Medulla oblongata (tissue), 1 donor: ENCODE measurements at regions not wholly inside any gene's neighbourhood (a gene's known extent, or its start where the extent isn't known, plus 50 kb on each side); places are given as distances from the start of the nearest gene placed in this dataset.

Experiments used
- DNase-seq: peaks from one replicate; pipeline ENCODE4 v3.0.0-alpha.2; 2015; ENCODE audit errors: extremely low spot score

- DNase-seq: no peak
Observed at GRCh38 chr9:85263288-85263687, 478.5 kb downstream of the AGTPBP1 start.

- DNase-seq: no peak
Observed at GRCh38 chr9:85262333-85262732, 479.4 kb downstream of the AGTPBP1 start.

GRCh38 chr9:85260275-85260845 is 481.4 kb downstream of the AGTPBP1 start:
- DNase-seq: no peak

GRCh38 chr9:85258823-85259370 is 482.9 kb downstream of the AGTPBP1 start:
- peak; percentile 90 for DNase-seq

- no peak for DNase-seq
Observed at GRCh38 chr9:85258236-85258635, 483.5 kb downstream of the AGTPBP1 start.

- DNase-seq: no peak
Observed at GRCh38 chr9:85249313-85249621, 492.5 kb downstream of the AGTPBP1 start.

GRCh38 chr9:85248514-85249312 is 493.0 kb downstream of the AGTPBP1 start:
- no peak for DNase-seq

GRCh38 chr9:85246541-85246940 is 495.2 kb downstream of the AGTPBP1 start:
- no peak for DNase-seq

GRCh38 chr9:85244856-85245255 is 496.9 kb downstream of the AGTPBP1 start:
- no peak for DNase-seq

GRCh38 chr9:85243977-85244376 is 497.8 kb downstream of the AGTPBP1 start:
- DNase-seq: no peak

- DNase-seq: no peak
Observed at GRCh38 chr9:85237478-85237877, 504.3 kb downstream of the AGTPBP1 start.

- DNase-seq: no peak
Observed at GRCh38 chr9:85230081-85230480, 511.7 kb downstream of the AGTPBP1 start.

- DNase-seq: no peak
Observed at GRCh38 chr9:85228111-85228855, 513.5 kb downstream of the AGTPBP1 start.

GRCh38 chr9:85225180-85225579 is 516.6 kb downstream of the AGTPBP1 start:
- DNase-seq: no peak

- DNase-seq: no peak
Observed at GRCh38 chr9:85224729-85225128, 517.0 kb downstream of the AGTPBP1 start.

- no peak for DNase-seq
Observed at GRCh38 chr9:85224301-85224700, 517.5 kb downstream of the AGTPBP1 start.

- no peak for DNase-seq
Observed at GRCh38 chr9:85223506-85224125, 518.1 kb downstream of the AGTPBP1 start.

GRCh38 chr9:85216601-85217000 is 525.2 kb downstream of the AGTPBP1 start:
- DNase-seq: no peak

- no peak for DNase-seq
Observed at GRCh38 chr9:85215961-85216360, 525.8 kb downstream of the AGTPBP1 start.

- no peak for DNase-seq
Observed at GRCh38 chr9:85215416-85215815, 526.3 kb downstream of the AGTPBP1 start.

GRCh38 chr9:85213650-85214607 is 527.8 kb downstream of the AGTPBP1 start:
- no peak for DNase-seq
